ENCODE measurements at regions not wholly inside any gene's neighbourhood (a gene's known extent, or its start where the extent isn't known, plus 50 kb on each side); places are given as distances from the start of the nearest gene placed in this dataset.

- Histone ChIP-seq H3K27ac (no peak overlapping the region), H3K9me3 (ENCODE audit: low read depth) (no peaks in the 10 kb centered on the region)
Observed at GRCh38 chr12:107467716-107468115, 217.9 kb upstream of the PWP1 start.

GRCh38 chr12:107468182-107468581 is 217.4 kb upstream of the PWP1 start:
- Histone ChIP-seq H3K27me3 (no peaks in the 10 kb centered on the region), H3K9me2 (replicated peaks; ENCODE audit: insufficient read depth) (no peaks in the 10 kb centered on the region), H3K79me2 (no peaks in the 10 kb centered on the region), H3K27ac (no peak overlapping the region), H4K20me1 (ENCODE audit: insufficient read depth, poor library complexity, severe bottlenecking) (no peaks in the 10 kb centered on the region), H3K36me3 (replicated peaks; ENCODE audit: insufficient read depth, low read depth) (no peaks in the 10 kb centered on the region), H3K4me2 (no peak overlapping the region), H3K4me3 (no peak overlapping the region), H3K4me1 (ENCODE audit: insufficient read depth) (no peaks in the 10 kb centered on the region), H2AFZ (no peak overlapping the region), H3K9me3 (ENCODE audit: low read depth) (no peaks in the 10 kb centered on the region)
- no peak for DNase-seq (ENCODE audit: low spot score)
- TF ChIP-seq EZH2 (IDR thresholded peaks at IDR 0.05; ENCODE audit: borderline replicate concordance), result no peak
- no peak for TF ChIP-seq EZH2phosphoT487 (IDR thresholded peaks at IDR 0.05; ENCODE audit: low read depth, severe bottlenecking, unreplicated experiment)
- no peak for TF ChIP-seq CTCF (IDR thresholded peaks at IDR 0.05; ENCODE audit: poor library complexity)
- WGBS (ENCODE audit: low lambda C conversion rate, missing lambda C conversion rate), result 60% methylated on average over 4 of the region's 4 CpGs

More at GRCh38 chr12:107467716-107468115, 217.9 kb upstream of the PWP1 start:
- TF ChIP-seq EZH2phosphoT487 (IDR thresholded peaks at IDR 0.05; ENCODE audit: low read depth, severe bottlenecking, unreplicated experiment), result no peak
- TF ChIP-seq EZH2 (IDR thresholded peaks at IDR 0.05; ENCODE audit: borderline replicate concordance), result no peak
- TF ChIP-seq CTCF (IDR thresholded peaks at IDR 0.05; ENCODE audit: poor library complexity), result no peak
- no peaks in the 10 kb centered on the region for H4K20me1 ChIP-seq (ENCODE audit: insufficient read depth, poor library complexity, severe bottlenecking)
- DNase-seq (ENCODE audit: low spot score), result no peak
- H3K4me2 ChIP-seq, result no peak overlapping the region
- H3K27me3 ChIP-seq, result no peaks in the 10 kb centered on the region
- no peaks in the 10 kb centered on the region for H3K9me2 ChIP-seq (replicated peaks; ENCODE audit: insufficient read depth)
- H3K79me2 ChIP-seq, result no peaks in the 10 kb centered on the region
- WGBS (ENCODE audit: low lambda C conversion rate, missing lambda C conversion rate), result 39% methylated on average over 6 of the region's 6 CpGs
- H3K36me3 ChIP-seq (replicated peaks; ENCODE audit: insufficient read depth, low read depth), result no peaks in the 10 kb centered on the region
- H3K4me1 ChIP-seq (ENCODE audit: insufficient read depth), result no peaks in the 10 kb centered on the region
- no peak overlapping the region for H3K4me3 ChIP-seq
- no peak overlapping the region for H2AFZ ChIP-seq

- TF ChIP-seq EZH2phosphoT487 (IDR thresholded peaks at IDR 0.05; ENCODE audit: low read depth, severe bottlenecking, unreplicated experiment) (no peak), EZH2 (IDR thresholded peaks at IDR 0.05; ENCODE audit: borderline replicate concordance) (no peak), CTCF (IDR thresholded peaks at IDR 0.05; ENCODE audit: poor library complexity) (no peak)
- Histone ChIP-seq H3K27me3 (no peaks in the 10 kb centered on the region), H3K4me1 (ENCODE audit: insufficient read depth) (no peaks in the 10 kb centered on the region)
Observed at GRCh38 chr12:107469011-107469410, 216.6 kb upstream of the PWP1 start.

GRCh38 chr12:107470645-107471044 is 215.0 kb upstream of the PWP1 start:
- no peak for TF ChIP-seq CTCF (IDR thresholded peaks at IDR 0.05; ENCODE audit: poor library complexity)
- TF ChIP-seq EZH2 (IDR thresholded peaks at IDR 0.05; ENCODE audit: borderline replicate concordance), result no peak
- TF ChIP-seq EZH2phosphoT487 (IDR thresholded peaks at IDR 0.05; ENCODE audit: low read depth, severe bottlenecking, unreplicated experiment), result no peak
- WGBS (ENCODE audit: low lambda C conversion rate, missing lambda C conversion rate), result 88% methylated on average over 8 of the region's 8 CpGs
- no peak overlapping the region for H3K4me2 ChIP-seq
- no peak for DNase-seq (ENCODE audit: low spot score)
- H3K79me2 ChIP-seq, result no peaks in the 10 kb centered on the region
- no peaks in the 10 kb centered on the region for H3K27me3 ChIP-seq
- H3K4me3 ChIP-seq, result no peak overlapping the region
- no peak overlapping the region for H3K27ac ChIP-seq
- H3K4me1 ChIP-seq (ENCODE audit: insufficient read depth), result no peaks in the 10 kb centered on the region
- H2AFZ ChIP-seq, result no peak overlapping the region
- H3K36me3 ChIP-seq (replicated peaks; ENCODE audit: insufficient read depth, low read depth), result no peaks in the 10 kb centered on the region
- no peaks in the 10 kb centered on the region for H3K9me3 ChIP-seq (ENCODE audit: low read depth)
- H3K9me2 ChIP-seq (replicated peaks; ENCODE audit: insufficient read depth), result no peaks in the 10 kb centered on the region
- H4K20me1 ChIP-seq (ENCODE audit: insufficient read depth, poor library complexity, severe bottlenecking), result no peaks in the 10 kb centered on the region

More at GRCh38 chr12:107469011-107469410, 216.6 kb upstream of the PWP1 start:
- no peak for DNase-seq (ENCODE audit: low spot score)
- H2AFZ ChIP-seq, result no peak overlapping the region
- no peak overlapping the region for H3K4me3 ChIP-seq
- no peaks in the 10 kb centered on the region for H3K36me3 ChIP-seq (replicated peaks; ENCODE audit: insufficient read depth, low read depth)
- no peak overlapping the region for H3K27ac ChIP-seq
- no peaks in the 10 kb centered on the region for H3K9me3 ChIP-seq (ENCODE audit: low read depth)
- no peak overlapping the region for H3K4me2 ChIP-seq
- H4K20me1 ChIP-seq (ENCODE audit: insufficient read depth, poor library complexity, severe bottlenecking), result no peaks in the 10 kb centered on the region
- H3K79me2 ChIP-seq, result no peaks in the 10 kb centered on the region
- WGBS (ENCODE audit: low lambda C conversion rate, missing lambda C conversion rate), result 88% methylated on average over 4 of the region's 4 CpGs
- no peaks in the 10 kb centered on the region for H3K9me2 ChIP-seq (replicated peaks; ENCODE audit: insufficient read depth)
